GM10266 (cell line): ENCODE measurements at regions not wholly inside any gene's neighbourhood (a gene's known extent, or its start where the extent isn't known, plus 50 kb on each side); places are given as distances from the start of the nearest gene placed in this dataset.

Experiments used
- DNase-seq: peaks from one replicate; pipeline ENCODE4 v3.0.0; 2012; ENCODE audit errors: extremely low spot score
- TF ChIP-seq, protein P1 (sequence below): IDR thresholded peaks from 2 replicates; pipeline ENCODE4 v1.5.1; 2012; ENCODE audit warnings: mild to moderate bottlenecking, low read depth; ENCODE audit not compliant: control insufficient read depth, insufficient read depth; ENCODE audit errors: missing control alignments

DNA sequence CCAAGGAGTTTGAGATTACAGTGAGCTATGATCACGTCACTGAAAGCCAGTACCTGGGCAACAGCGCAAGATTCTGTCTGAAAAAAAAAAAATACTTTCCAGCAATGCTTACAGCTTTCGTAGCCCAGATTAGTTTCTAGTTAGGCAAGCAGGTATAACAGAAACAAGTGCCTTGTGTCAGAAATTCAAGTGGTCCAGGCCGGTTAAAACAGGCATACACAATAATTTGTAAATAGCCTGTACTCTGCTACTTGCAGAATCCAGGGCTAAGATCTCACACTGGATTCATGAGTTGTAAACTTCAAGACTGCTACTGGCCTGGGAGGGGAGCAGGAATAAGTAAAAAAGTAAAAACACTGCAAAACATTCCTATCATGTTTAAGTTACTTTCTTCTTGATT, 512.9 kb downstream of the IPMK start:
- no peak for DNase-seq
- TF ChIP-seq, protein P1, sequence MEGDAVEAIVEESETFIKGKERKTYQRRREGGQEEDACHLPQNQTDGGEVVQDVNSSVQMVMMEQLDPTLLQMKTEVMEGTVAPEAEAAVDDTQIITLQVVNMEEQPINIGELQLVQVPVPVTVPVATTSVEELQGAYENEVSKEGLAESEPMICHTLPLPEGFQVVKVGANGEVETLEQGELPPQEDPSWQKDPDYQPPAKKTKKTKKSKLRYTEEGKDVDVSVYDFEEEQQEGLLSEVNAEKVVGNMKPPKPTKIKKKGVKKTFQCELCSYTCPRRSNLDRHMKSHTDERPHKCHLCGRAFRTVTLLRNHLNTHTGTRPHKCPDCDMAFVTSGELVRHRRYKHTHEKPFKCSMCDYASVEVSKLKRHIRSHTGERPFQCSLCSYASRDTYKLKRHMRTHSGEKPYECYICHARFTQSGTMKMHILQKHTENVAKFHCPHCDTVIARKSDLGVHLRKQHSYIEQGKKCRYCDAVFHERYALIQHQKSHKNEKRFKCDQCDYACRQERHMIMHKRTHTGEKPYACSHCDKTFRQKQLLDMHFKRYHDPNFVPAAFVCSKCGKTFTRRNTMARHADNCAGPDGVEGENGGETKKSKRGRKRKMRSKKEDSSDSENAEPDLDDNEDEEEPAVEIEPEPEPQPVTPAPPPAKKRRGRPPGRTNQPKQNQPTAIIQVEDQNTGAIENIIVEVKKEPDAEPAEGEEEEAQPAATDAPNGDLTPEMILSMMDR, result no peak

DNA sequence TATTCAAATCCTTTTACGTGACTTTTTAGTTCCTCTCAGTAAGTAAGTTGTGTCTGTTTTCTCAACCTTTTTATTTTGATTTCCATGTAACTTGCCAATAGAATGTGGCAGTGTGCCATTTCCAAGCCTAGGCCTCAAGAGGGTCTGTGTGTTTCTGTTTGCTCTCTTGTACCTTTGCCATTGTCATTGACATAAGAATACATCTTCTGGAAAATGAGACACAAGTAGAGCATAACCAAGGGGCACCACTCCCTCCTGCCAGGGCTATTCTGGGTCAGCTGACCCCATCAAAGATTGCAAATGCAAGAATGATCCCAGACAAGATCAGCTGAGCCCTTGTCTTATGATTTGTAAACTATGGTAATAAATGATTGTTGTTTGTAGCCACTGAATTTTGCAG, 524.0 kb downstream of the IPMK start:
- DNase-seq, result no peak
- TF ChIP-seq, protein P1, result no peak

DNA sequence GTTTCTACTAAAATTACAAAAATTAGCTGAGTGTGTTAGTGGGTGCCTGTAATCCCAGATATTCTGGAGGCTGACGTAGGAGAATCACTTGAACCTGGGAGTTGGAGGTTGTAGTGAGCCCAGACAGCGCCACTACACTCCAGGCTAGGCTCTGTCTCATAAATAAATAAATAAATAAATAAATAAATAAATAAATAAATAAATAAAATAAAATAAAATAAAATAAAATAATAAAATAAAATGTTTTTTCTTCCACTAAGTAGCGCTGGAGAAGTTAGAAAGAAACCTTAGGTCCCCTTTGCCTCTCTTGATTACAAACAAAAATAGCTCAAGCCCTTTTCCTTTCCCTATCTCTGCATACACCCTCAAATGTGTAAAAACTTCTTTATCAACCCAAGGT, 525.9 kb downstream of the IPMK start:
- TF ChIP-seq, protein P1, result no peak
- DNase-seq, result no peak

DNA sequence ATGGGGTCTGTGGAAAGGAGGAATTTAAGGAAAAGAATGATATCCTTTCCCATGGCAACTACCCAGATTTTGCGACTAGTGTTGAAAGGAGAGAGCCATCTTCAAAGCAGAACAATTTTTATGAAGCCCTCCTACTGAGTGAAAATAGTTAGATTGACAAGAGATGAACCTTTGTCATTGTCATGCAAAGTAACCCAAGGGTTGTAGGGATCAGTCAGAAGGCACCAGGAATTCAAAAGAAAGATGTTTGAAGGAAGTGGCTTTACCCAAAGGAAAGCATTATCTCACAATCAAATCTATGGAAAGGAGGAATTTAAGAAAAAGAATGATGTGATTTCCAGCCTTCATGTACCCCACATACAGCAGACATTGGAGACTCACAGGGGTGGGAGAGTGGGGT, 544.4 kb downstream of the IPMK start:
- no peak for DNase-seq
- TF ChIP-seq, protein P1, result no peak

DNA sequence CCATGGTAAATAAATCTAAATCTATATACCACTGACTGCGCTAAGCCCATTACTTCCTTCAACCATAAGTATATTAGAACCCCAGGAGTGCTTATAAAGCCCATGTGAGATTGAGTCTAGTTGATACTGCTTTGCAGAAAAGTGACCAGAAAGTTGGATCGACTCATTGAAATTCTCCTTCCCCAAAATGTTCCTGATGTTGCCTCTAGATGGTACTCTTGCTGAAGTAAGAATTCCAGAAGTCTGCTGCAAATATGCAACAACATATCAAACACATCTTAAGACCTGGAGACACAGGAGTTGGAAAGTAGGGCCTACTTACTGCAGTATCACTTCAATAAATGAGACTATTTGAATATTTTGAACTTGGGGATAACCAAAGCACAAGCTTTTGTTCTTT, 550.8 kb downstream of the IPMK start:
- no peak for DNase-seq
- TF ChIP-seq, protein P1, result no peak

DNA sequence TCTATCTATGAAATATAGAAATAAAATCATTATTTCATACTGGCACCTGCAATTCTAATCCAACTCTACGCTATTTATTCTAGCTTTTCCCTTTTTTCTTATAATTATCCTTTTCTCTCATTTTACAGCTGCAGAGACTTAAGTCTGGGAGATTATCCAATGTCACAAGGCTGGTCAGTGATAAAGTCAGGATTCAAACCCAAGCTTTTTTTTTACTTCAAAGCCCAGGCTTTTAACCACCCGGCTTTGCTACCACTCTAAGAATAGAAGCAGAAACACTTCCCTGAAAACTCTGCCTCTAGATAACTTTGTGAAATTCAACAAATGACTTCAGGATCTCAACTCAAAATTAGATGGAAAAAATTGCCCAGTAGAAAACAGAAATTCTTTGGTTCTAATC, 552.5 kb downstream of the IPMK start:
- TF ChIP-seq, protein P1, result no peak
- no peak for DNase-seq

DNA sequence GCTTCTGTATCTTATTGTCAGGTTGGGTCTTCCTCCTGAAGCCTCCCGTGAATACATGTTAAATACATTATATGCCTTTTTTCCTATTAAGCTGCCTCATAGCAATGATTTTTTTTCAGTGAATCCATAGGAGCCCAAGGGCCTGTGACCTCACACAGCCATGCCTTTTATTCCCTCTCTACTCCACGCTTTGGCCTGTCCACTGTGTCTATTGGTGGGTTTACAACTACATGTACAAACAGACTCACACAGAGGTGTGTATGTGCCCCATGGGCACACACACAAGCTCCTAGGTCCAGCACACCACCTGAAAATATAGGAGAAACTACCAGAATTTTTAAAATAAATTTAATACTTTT, 560.4 kb downstream of the IPMK start:
- TF ChIP-seq, protein P1, result no peak
- no peak for DNase-seq
